ENCODE measurements at regions not wholly inside any gene's neighbourhood (a gene's known extent, or its start where the extent isn't known, plus 50 kb on each side); places are given as distances from the start of the nearest gene placed in this dataset.

GRCh38 chr14:22383515-22384166 is 205.4 kb downstream of the DAD1 start:
- Histone ChIP-seq H2AFZ (no peak overlapping the region), H3K79me2 (ENCODE audit: insufficient read depth) (no peaks in the 10 kb centered on the region), H3K27ac (no peak overlapping the region), H3K36me3 (ENCODE audit: low read depth) (no peaks in the 10 kb centered on the region), H3K4me1 (ENCODE audit: insufficient read depth) (peaks cover 22% of the 10 kb centered on the region), H3K4me2 (ENCODE audit: unreplicated experiment) (no peak overlapping the region), H3K9me3 (ENCODE audit: low read depth) (no peaks in the 10 kb centered on the region), H3K4me3 (no peak overlapping the region), H3K27me3 (replicated peaks; ENCODE audit: insufficient read depth) (peaks cover 23% of the 10 kb centered on the region), H3K9me2 (ENCODE audit: insufficient read depth) (no peaks in the 10 kb centered on the region), H3F3A (ENCODE audit: insufficient read depth) (peaks cover 15% of the 10 kb centered on the region), H4K20me1 (ENCODE audit: insufficient read depth) (no peaks in the 10 kb centered on the region), H3K9ac (no peak overlapping the region)
- 52 to 64% methylated on average over 8 of the region's 8 CpGs for WGBS, 2 experiments (ENCODE audit: low coverage in 1 of 2, low lambda C conversion rate in 2 of 2, missing lambda C conversion rate in 2 of 2)
- in situ Hi-C loops (cut with MboI): loop anchor here (25.0 kb wide), 1 partner anchor 279 kb away; no protein-coding TSS in a partner anchor
- DNase-seq: no peak
- TF ChIP-seq EZH2 (IDR thresholded peaks at IDR 0.05; ENCODE audit: insufficient read depth, poor library complexity, severe bottlenecking) (no peak), EZH2phosphoT487 (IDR thresholded peaks at IDR 0.05; ENCODE audit: insufficient read depth, low read depth) (no peak)

GRCh38 chr14:22382955-22383354 is 206.1 kb downstream of the DAD1 start:
- H3K27ac ChIP-seq: no peak overlapping the region
- H3K4me2 ChIP-seq (ENCODE audit: unreplicated experiment): no peak overlapping the region
- H4K20me1 ChIP-seq (ENCODE audit: insufficient read depth): no peaks in the 10 kb centered on the region
- H3K9ac ChIP-seq: no peak overlapping the region
- H3K9me3 ChIP-seq (ENCODE audit: low read depth): no peaks in the 10 kb centered on the region
- in situ Hi-C loops (cut with MboI): loop anchor here (25.0 kb wide), 1 partner anchor 279 kb away; no protein-coding TSS in a partner anchor
- DNase-seq: no peak
- no peaks in the 10 kb centered on the region for H3K9me2 ChIP-seq (ENCODE audit: insufficient read depth)
- no peaks in the 10 kb centered on the region for H3K79me2 ChIP-seq (ENCODE audit: insufficient read depth)
- peaks cover 22% of the 10 kb centered on the region for H3K4me1 ChIP-seq (ENCODE audit: insufficient read depth)
- H2AFZ ChIP-seq: no peak overlapping the region
- H3K4me3 ChIP-seq: no peak overlapping the region
- no peaks in the 10 kb centered on the region for H3K36me3 ChIP-seq (ENCODE audit: low read depth)
- 67 to 75% methylated on average over 2 of the region's 2 CpGs for WGBS, 2 experiments (ENCODE audit: low coverage in 1 of 2, low lambda C conversion rate in 2 of 2, missing lambda C conversion rate in 2 of 2)
- peaks cover 28% of the 10 kb centered on the region for H3K27me3 ChIP-seq (replicated peaks; ENCODE audit: insufficient read depth)
- TF ChIP-seq EZH2phosphoT487 (IDR thresholded peaks at IDR 0.05; ENCODE audit: insufficient read depth, low read depth) (no peak), EZH2 (IDR thresholded peaks at IDR 0.05; ENCODE audit: insufficient read depth, poor library complexity, severe bottlenecking) (no peak)
- H3F3A ChIP-seq (ENCODE audit: insufficient read depth): peaks cover 15% of the 10 kb centered on the region

- in situ Hi-C loops (cut with MboI): loop anchor here (25.0 kb wide), 1 partner anchor 280 kb away; no protein-coding TSS in a partner anchor
- H3F3A ChIP-seq (ENCODE audit: insufficient read depth): peaks cover 15% of the 10 kb centered on the region
- DNase-seq: no peak
- TF ChIP-seq EZH2phosphoT487 (IDR thresholded peaks at IDR 0.05; ENCODE audit: insufficient read depth, low read depth) (no peak), EZH2 (IDR thresholded peaks at IDR 0.05; ENCODE audit: insufficient read depth, poor library complexity, severe bottlenecking) (no peak)
- H3K27me3 ChIP-seq (replicated peaks; ENCODE audit: insufficient read depth): peaks cover 33% of the 10 kb centered on the region
- 92 to 93% methylated on average over 1 of the region's 1 CpG for WGBS, 2 experiments (ENCODE audit: low coverage in 1 of 2, low lambda C conversion rate in 2 of 2, missing lambda C conversion rate in 2 of 2)
- no peak overlapping the region for H3K27ac ChIP-seq
- H3K9me2 ChIP-seq (ENCODE audit: insufficient read depth): no peaks in the 10 kb centered on the region
- no peak overlapping the region for H3K4me3 ChIP-seq
- H3K4me2 ChIP-seq (ENCODE audit: unreplicated experiment): no peak overlapping the region
- H3K9me3 ChIP-seq (ENCODE audit: low read depth): no peaks in the 10 kb centered on the region
- no peak overlapping the region for H3K9ac ChIP-seq
- no peaks in the 10 kb centered on the region for H4K20me1 ChIP-seq (ENCODE audit: insufficient read depth)
- H3K36me3 ChIP-seq (ENCODE audit: low read depth): no peaks in the 10 kb centered on the region
- H3K79me2 ChIP-seq (ENCODE audit: insufficient read depth): no peaks in the 10 kb centered on the region
- H3K4me1 ChIP-seq (ENCODE audit: insufficient read depth): peaks cover 22% of the 10 kb centered on the region
- H2AFZ ChIP-seq: no peak overlapping the region
Observed at GRCh38 chr14:22382395-22382794, 206.6 kb downstream of the DAD1 start.

DNA sequence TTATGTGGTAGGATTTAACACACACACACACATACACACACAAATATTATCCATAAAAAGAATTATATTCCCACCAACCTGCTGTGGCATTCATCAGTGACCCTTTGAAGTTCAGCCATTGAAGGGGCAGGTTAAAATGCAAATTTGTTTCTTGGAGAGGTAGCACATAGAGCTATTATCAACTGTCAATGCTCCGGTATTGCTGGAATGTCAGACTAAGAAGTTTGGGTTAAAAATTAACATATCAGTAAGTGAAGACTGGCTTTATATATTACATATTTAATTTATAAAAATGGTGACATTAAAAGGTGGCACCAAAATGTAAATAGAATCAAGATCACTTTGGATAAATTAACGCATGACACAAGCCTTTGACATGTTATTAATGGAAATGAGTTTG is 207.3 kb downstream of the DAD1 start:
- 95% methylated on average over 2 of the region's 2 CpGs for WGBS, 2 experiments (ENCODE audit: low coverage in 1 of 2, low lambda C conversion rate in 2 of 2, missing lambda C conversion rate in 2 of 2)
- no peaks in the 10 kb centered on the region for H3K79me2 ChIP-seq (ENCODE audit: insufficient read depth)

More for the DNA sequence above, 207.3 kb downstream of the DAD1 start:
- Histone ChIP-seq H3K4me1 (ENCODE audit: insufficient read depth) (peaks cover 22% of the 10 kb centered on the region), H3K9ac (no peak overlapping the region), H4K20me1 (ENCODE audit: insufficient read depth) (no peaks in the 10 kb centered on the region), H3F3A (ENCODE audit: insufficient read depth) (peaks cover 15% of the 10 kb centered on the region), H2AFZ (no peak overlapping the region), H3K4me3 (no peak overlapping the region), H3K4me2 (ENCODE audit: unreplicated experiment) (no peak overlapping the region), H3K9me3 (ENCODE audit: low read depth) (no peaks in the 10 kb centered on the region), H3K36me3 (ENCODE audit: low read depth) (no peaks in the 10 kb centered on the region), H3K27me3 (replicated peaks; ENCODE audit: insufficient read depth) (peaks cover 40% of the 10 kb centered on the region), H3K9me2 (ENCODE audit: insufficient read depth) (no peaks in the 10 kb centered on the region), H3K27ac (no peak overlapping the region)
- no peak for TF ChIP-seq EZH2phosphoT487 (IDR thresholded peaks at IDR 0.05; ENCODE audit: insufficient read depth, low read depth)
- no peak for TF ChIP-seq EZH2 (IDR thresholded peaks at IDR 0.05; ENCODE audit: insufficient read depth, poor library complexity, severe bottlenecking)
- in situ Hi-C loops (cut with MboI): loop anchor here (25.0 kb wide), 1 partner anchor 281 kb away; no protein-coding TSS in a partner anchor
- no peak for DNase-seq

Data from GM23248 (cell line).